HCT116 (cell line): ENCODE measurements at regions not wholly inside any gene's neighbourhood (a gene's known extent, or its start where the extent isn't known, plus 50 kb on each side); places are given as distances from the start of the nearest gene placed in this dataset.

Experiments used
- ATAC-seq: fragments of 200-7000 bp; cut with Tn5 transposase; 2 replicates; pipeline ENCODE4 v1.9.1; 2020; ENCODE audit warnings: mild to moderate bottlenecking, moderate library complexity
- BruUV-seq: library from RNA; stranded (reverse); fragments of 400-500 nt; replicated peaks from 2 replicates; lab custom pipeline; 2021; lab: Mats Ljungman, UMichigan
- CTCF ChIA-PET: fragments of 300-600 bp; sonication (Branson Sonifier 250); formaldehyde crosslinking; loops from one replicate; lab custom pipeline; 2021; ENCODE audit warnings: antibody characterized with exemption; lab: Charles Lee
- POLR2A ChIA-PET: fragments of 300-600, 350-600 bp; sonication (Branson Sonifier 250); formaldehyde crosslinking; loops from one replicate; lab custom pipeline; 2021; ENCODE audit warnings: antibody characterized with exemption; lab: Charles Lee
- RAD21 ChIA-PET, 2 experiments: fragments of 300-600 bp; sonication (Branson Sonifier 250); formaldehyde crosslinking; loops; one replicate each; lab custom pipeline; 2023; ENCODE audit warnings: low total read pairs in 2 of 2; ENCODE audit not compliant: uncharacterized antibody in 2 of 2, unreplicated experiment in 2 of 2, low non-redundant PET in 1 of 2; lab: Charles Lee
- DNase-seq: peaks from one replicate; pipeline ENCODE4 v3.0.0-alpha.2; 2010; ENCODE audit warnings: low read depth, low spot score
- H2AFZ ChIP-seq: fragments of 200-600 bp; shearing (Covaris generic), sonication (generic); 2 replicates; pipeline ENCODE4 v1.6.1; 2017; ENCODE audit warnings: low read depth, mixed run types, mixed read lengths, antibody characterized with exemption, low read length; ENCODE audit not compliant: poor library complexity, severe bottlenecking
- H3K27ac ChIP-seq: 2 replicates; pipeline ENCODE4 v1.5.1; 2012; ENCODE audit warnings: low read depth, low read length
- H3K27me3 ChIP-seq: fragments of 200-600 bp; sonication (generic); 2 replicates; pipeline ENCODE4 v1.6.1; 2016; ENCODE audit warnings: mixed run types, low read length, mixed read lengths; ENCODE audit not compliant: insufficient read depth
- H3K36me3 ChIP-seq, 2 experiments: fragments of 200-500 bp in 1 of 2; fragments of 200-600 bp in 1 of 2; sonication (Bioruptor generic) in 1 of 2; sonication (generic) in 1 of 2; 2 replicates each; pipeline versions ENCODE4 v1.5.1 to v1.6.1; 2014 to 2016; ENCODE audit warnings: low read length in 2 of 2, inconsistent platforms in 1 of 2, mixed read lengths in 1 of 2, mixed run types in 1 of 2; ENCODE audit not compliant: insufficient read depth in 2 of 2, control insufficient read depth in 1 of 2
- H3K4me1 ChIP-seq, 2 experiments: fragments of 200-600 bp in 1 of 2; sonication (generic) in 1 of 2; 2 replicates each; pipeline versions ENCODE4 v1.5.1 to v1.6.1; 2012 to 2017; ENCODE audit warnings: low read length in 2 of 2, inconsistent platforms in 1 of 2, mild to moderate bottlenecking in 1 of 2, mixed read lengths in 1 of 2, mixed run types in 1 of 2, moderate library complexity in 1 of 2; ENCODE audit not compliant: insufficient read depth in 2 of 2, control insufficient read depth in 1 of 2
- H3K4me2 ChIP-seq: fragments of 200-600 bp; sonication (generic); 2 replicates; pipeline ENCODE4 v1.6.1; 2017; ENCODE audit warnings: mixed run types, low read length, mixed read lengths
- H3K4me3 ChIP-seq, 2 experiments: fragments of 200-600 bp in 1 of 2; sonication (generic) in 1 of 2; replicated peaks in 1 of 2; 2 replicates each; pipeline ENCODE4 v1.5.1; 2011 to 2016; ENCODE audit warnings: low read length in 2 of 2, control low read depth in 1 of 2, low read depth in 1 of 2, mild to moderate bottlenecking in 1 of 2, mixed read lengths in 1 of 2, mixed run types in 1 of 2
- H3K79me2 ChIP-seq: fragments of 200-600 bp; sonication (generic); 2 replicates; pipeline ENCODE4 v1.6.1; 2017; ENCODE audit warnings: mild to moderate bottlenecking, mixed run types, low read length, moderate library complexity, mixed read lengths; ENCODE audit not compliant: insufficient read depth
- H3K9ac ChIP-seq: fragments of 200-600 bp; sonication (generic); 2 replicates; pipeline ENCODE4 v1.6.1; 2016; ENCODE audit warnings: low read length, mixed read lengths
- H3K9me2 ChIP-seq: fragments of 200-600 bp; sonication (generic), shearing (Covaris generic); 2 replicates; pipeline ENCODE4 v1.6.1; 2017; ENCODE audit warnings: mixed run types, mild to moderate bottlenecking, moderate library complexity; ENCODE audit not compliant: insufficient read depth
- H3K9me3 ChIP-seq, 2 experiments: fragments of 200-500 bp in 1 of 2; fragments of 200-600 bp in 1 of 2; sonication (Bioruptor generic) in 1 of 2; sonication (generic) in 1 of 2; 2 replicates each; pipeline ENCODE4 v1.6.1; 2014 to 2017; ENCODE audit warnings: low read length in 2 of 2, mixed read lengths in 2 of 2, inconsistent platforms in 1 of 2, low read depth in 1 of 2, mild to moderate bottlenecking in 1 of 2, mixed run types in 1 of 2, moderate library complexity in 1 of 2; ENCODE audit not compliant: control insufficient read depth in 1 of 2, insufficient read depth in 1 of 2
- H4K20me1 ChIP-seq: fragments of 200-600 bp; sonication (generic), shearing (Covaris generic); 2 replicates; pipeline ENCODE4 v1.6.1; 2017; ENCODE audit warnings: mixed run types, mild to moderate bottlenecking, moderate library complexity; ENCODE audit not compliant: insufficient read depth
- CEBPB ChIP-seq: IDR thresholded peaks from 2 replicates; pipeline ENCODE4 v1.6.1; 2012; ENCODE audit warnings: low read depth
- EZH2 ChIP-seq: fragments of 200-600 bp; sonication (generic); IDR thresholded peaks from 2 replicates; pipeline ENCODE4 v1.6.1; 2017; ENCODE audit warnings: antibody characterized with exemption, mixed run types
- MAX ChIP-seq: IDR thresholded peaks from 2 replicates; pipeline ENCODE4 v1.6.1; 2012
- RAD21 ChIP-seq: IDR thresholded peaks from 2 replicates; pipeline ENCODE4 v1.6.1; 2012; ENCODE audit warnings: low read depth, mild to moderate bottlenecking
- REST ChIP-seq: IDR thresholded peaks from 2 replicates; pipeline ENCODE4 v1.6.1; 2012; ENCODE audit warnings: low read depth
- SRF ChIP-seq: IDR thresholded peaks from 2 replicates; pipeline ENCODE4 v1.6.1; 2012; ENCODE audit warnings: low read depth
- YY1 ChIP-seq: IDR thresholded peaks from 2 replicates; pipeline ENCODE4 v1.6.1; 2011; ENCODE audit warnings: low read length, low read depth, moderate library complexity, mild to moderate bottlenecking; ENCODE audit not compliant: insufficient replicate concordance; ENCODE audit errors: extremely low read depth
- ZNF274 ChIP-seq: fragments of 200-500 bp; sonication (Bioruptor generic); IDR thresholded peaks from 2 replicates; pipeline ENCODE4 v1.6.1; 2014; ENCODE audit warnings: mild to moderate bottlenecking, low read depth, low read length, inconsistent platforms
- intact Hi-C: fragments of 100-400 bp; cut with micrococcal nuclease; formaldehyde crosslinking; loops from 2 replicates; pipeline ENCODE4 v1.10.0; 2022
- TF ChIP-seq, protein P1 (sequence below), 3 experiments: fragments of 200-600 bp in 1 of 3; sonication (generic) in 1 of 3; IDR thresholded peaks in 2 of 3; conservative IDR thresholded peaks in 1 of 3; 2 replicates each; pipeline ENCODE4 v1.5.1; 2012 to 2017; ENCODE audit warnings: low read depth in 2 of 3, low read length in 2 of 3, antibody characterized with exemption in 1 of 3, borderline replicate concordance in 1 of 3, control low read depth in 1 of 3, mild to moderate bottlenecking in 1 of 3, mixed read lengths in 1 of 3, mixed run types in 1 of 3, moderate library complexity in 1 of 3; ENCODE audit not compliant: insufficient read depth in 1 of 3

DNA sequence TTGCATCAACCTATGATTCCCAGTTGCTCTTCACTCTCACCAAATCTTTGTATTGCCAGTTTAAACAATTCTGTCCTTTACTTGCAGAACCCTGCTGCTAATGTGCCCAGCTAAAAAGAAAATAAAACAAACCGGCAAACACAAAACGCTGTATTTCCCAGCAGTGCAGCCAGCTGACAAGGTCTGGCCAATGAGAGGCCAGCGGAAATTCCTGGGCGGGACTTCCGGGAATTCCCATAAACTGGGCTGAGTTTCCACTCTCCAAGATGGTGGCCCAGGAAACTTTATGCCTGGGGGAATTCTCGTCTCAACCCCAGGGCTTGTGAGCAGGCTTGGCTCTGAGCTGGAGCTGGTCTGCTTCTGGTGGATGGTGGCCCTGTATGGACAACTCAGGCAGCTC lies 807.3 kb upstream of the TMEM132C start:
- ATAC-seq (no peak), DNase-seq (no peak)
- BruUV-seq = no TSS peak
- no peaks in the 10 kb centered on the region for H3K36me3 ChIP-seq
- intact Hi-C loops = no loop called here
- H3K9me3 ChIP-seq = peaks cover 0 to 4% of the 10 kb centered on the region in 2 experiments; a peak in 2 of 4 replicates
- no peaks in the 10 kb centered on the region for H3K79me2 ChIP-seq
- ChIA-PET RAD21 (no interaction called here), POLR2A (no interaction called here)
- no peak overlapping the region for H3K4me2 ChIP-seq
- H2AFZ ChIP-seq = no peak overlapping the region
- no peak overlapping the region for H3K4me3 ChIP-seq
- H4K20me1 ChIP-seq = no peaks in the 10 kb centered on the region
- H3K9ac ChIP-seq = no peak overlapping the region
- no peaks in the 10 kb centered on the region for H3K9me2 ChIP-seq
- no peaks in the 10 kb centered on the region for H3K27me3 ChIP-seq
- H3K27ac ChIP-seq = no peak overlapping the region
- H3K4me1 ChIP-seq = no peaks in the 10 kb centered on the region
- TF ChIP-seq EZH2 (no peak), SRF (no peak), CEBPB (no peak), RAD21 (no peak), ZNF274 (no peak), REST (no peak), YY1 (no peak), MAX (no peak)
- TF ChIP-seq, protein P1, sequence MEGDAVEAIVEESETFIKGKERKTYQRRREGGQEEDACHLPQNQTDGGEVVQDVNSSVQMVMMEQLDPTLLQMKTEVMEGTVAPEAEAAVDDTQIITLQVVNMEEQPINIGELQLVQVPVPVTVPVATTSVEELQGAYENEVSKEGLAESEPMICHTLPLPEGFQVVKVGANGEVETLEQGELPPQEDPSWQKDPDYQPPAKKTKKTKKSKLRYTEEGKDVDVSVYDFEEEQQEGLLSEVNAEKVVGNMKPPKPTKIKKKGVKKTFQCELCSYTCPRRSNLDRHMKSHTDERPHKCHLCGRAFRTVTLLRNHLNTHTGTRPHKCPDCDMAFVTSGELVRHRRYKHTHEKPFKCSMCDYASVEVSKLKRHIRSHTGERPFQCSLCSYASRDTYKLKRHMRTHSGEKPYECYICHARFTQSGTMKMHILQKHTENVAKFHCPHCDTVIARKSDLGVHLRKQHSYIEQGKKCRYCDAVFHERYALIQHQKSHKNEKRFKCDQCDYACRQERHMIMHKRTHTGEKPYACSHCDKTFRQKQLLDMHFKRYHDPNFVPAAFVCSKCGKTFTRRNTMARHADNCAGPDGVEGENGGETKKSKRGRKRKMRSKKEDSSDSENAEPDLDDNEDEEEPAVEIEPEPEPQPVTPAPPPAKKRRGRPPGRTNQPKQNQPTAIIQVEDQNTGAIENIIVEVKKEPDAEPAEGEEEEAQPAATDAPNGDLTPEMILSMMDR (IDR thresholded peaks at IDR 0.05 in 2 of 3, conservative IDR thresholded peaks at IDR 0.05 in 1 of 3; ENCODE audit: borderline replicate concordance in 1 of 3, insufficient read depth in 1 of 3, low read depth in 2 of 3, low read length in 2 of 3) = no peak
- TF ChIP-seq, all 23 proteins: peak for 0
- CTCF ChIA-PET = no interaction called here
